Endothelial cell (in vitro differentiated cells): ENCODE measurements at regions not wholly inside any gene's neighbourhood (a gene's known extent, or its start where the extent isn't known, plus 50 kb on each side); places are given as distances from the start of the nearest gene placed in this dataset.

ENCODE experiments used
- DNase-seq: peaks from one replicate; pipeline ENCODE4 v3.0.0; 2021; ENCODE audit warnings: low spot score
- H3K27ac Mint-ChIP-seq: one replicate; pipeline ENCODE4 v1.8.0; 2021; ENCODE audit warnings: mixed read lengths, inconsistent platforms; ENCODE audit not compliant: unreplicated experiment
- H3K27me3 Mint-ChIP-seq: one replicate; pipeline ENCODE4 v1.8.0; 2021; ENCODE audit warnings: mild to moderate bottlenecking, moderate library complexity, mixed read lengths, inconsistent platforms; ENCODE audit not compliant: unreplicated experiment
- H3K36me3 Mint-ChIP-seq: one replicate; pipeline ENCODE4 v1.8.0; 2021; ENCODE audit warnings: mild to moderate bottlenecking, low read depth, mixed read lengths, inconsistent platforms; ENCODE audit not compliant: unreplicated experiment
- H3K4me1 Mint-ChIP-seq: one replicate; pipeline ENCODE4 v1.8.0; 2021; ENCODE audit warnings: mild to moderate bottlenecking, mixed read lengths, inconsistent platforms; ENCODE audit not compliant: unreplicated experiment
- H3K4me3 Mint-ChIP-seq: one replicate; pipeline ENCODE4 v1.8.0; 2021; ENCODE audit warnings: mild to moderate bottlenecking, mixed read lengths, inconsistent platforms; ENCODE audit not compliant: unreplicated experiment
- H3K9me3 Mint-ChIP-seq: one replicate; pipeline ENCODE4 v1.8.0; 2021; ENCODE audit warnings: mixed read lengths, inconsistent platforms; ENCODE audit not compliant: unreplicated experiment
- TF ChIP-seq, protein P1 (sequence below): fragments of 200-600 bp; sonication (generic); IDR thresholded peaks from one replicate; pipeline ENCODE4 v1.5.0; 2021; ENCODE audit warnings: antibody characterized with exemption; ENCODE audit not compliant: unreplicated experiment

DNA sequence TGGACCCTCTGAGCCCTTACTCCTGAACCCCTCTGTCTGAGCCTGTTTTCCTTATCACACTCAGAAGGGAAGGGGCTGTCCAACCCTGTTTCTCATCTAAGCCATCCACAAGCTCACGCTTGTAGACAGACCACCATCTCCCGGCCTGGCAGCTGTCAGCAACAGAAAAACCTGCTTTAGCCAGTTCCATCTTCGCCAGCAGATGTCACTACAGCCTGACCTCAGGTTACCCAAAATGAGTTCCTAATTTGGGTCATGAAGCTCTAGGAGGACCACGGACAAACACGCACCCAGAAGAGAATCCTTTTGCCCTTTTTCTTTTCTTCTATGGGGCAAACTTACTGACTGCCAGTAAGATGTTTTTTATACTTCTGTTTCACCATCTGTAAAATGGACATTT, 445.4 kb downstream of the BCOR start:
- Mint-ChIP-seq H3K9me3 (no peaks in the 10 kb centered on the region), H3K27ac (no peak overlapping the region), H3K4me1 (peaks cover 6% of the 10 kb centered on the region), H3K27me3 (peaks cover 7% of the 10 kb centered on the region), H3K36me3 (no peaks in the 10 kb centered on the region), H3K4me3 (no peak overlapping the region)
- TF ChIP-seq, protein P1, sequence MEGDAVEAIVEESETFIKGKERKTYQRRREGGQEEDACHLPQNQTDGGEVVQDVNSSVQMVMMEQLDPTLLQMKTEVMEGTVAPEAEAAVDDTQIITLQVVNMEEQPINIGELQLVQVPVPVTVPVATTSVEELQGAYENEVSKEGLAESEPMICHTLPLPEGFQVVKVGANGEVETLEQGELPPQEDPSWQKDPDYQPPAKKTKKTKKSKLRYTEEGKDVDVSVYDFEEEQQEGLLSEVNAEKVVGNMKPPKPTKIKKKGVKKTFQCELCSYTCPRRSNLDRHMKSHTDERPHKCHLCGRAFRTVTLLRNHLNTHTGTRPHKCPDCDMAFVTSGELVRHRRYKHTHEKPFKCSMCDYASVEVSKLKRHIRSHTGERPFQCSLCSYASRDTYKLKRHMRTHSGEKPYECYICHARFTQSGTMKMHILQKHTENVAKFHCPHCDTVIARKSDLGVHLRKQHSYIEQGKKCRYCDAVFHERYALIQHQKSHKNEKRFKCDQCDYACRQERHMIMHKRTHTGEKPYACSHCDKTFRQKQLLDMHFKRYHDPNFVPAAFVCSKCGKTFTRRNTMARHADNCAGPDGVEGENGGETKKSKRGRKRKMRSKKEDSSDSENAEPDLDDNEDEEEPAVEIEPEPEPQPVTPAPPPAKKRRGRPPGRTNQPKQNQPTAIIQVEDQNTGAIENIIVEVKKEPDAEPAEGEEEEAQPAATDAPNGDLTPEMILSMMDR = no peak
- DNase-seq = peak; percentile 10

DNA sequence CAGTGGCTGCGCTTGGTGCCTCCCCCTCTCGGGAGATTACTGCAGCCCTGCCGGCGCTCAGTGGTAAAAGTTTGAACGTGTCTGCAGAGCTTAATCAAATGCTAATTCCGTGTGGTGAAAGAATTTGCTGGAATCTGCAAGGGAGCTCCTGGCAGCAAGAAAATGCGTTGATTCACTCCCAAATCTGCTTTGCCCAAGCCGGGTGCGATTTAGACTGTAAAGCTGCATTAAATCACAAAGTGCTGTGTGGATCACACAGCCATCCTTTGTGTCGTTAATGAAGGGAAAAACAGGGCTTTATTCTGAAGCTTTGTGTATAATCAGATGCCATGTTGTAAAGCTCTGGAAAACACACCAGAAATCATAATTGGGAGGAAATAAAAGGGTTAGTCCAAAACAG, 444.1 kb downstream of the BCOR start:
- no peak for DNase-seq
- TF ChIP-seq, protein P1 = no peak
- no peak overlapping the region for H3K27ac Mint-ChIP-seq
- H3K4me1 Mint-ChIP-seq = peaks cover 6% of the 10 kb centered on the region
- no peak overlapping the region for H3K4me3 Mint-ChIP-seq
- H3K27me3 Mint-ChIP-seq = peaks cover 7% of the 10 kb centered on the region
- no peaks in the 10 kb centered on the region for H3K36me3 Mint-ChIP-seq
- no peaks in the 10 kb centered on the region for H3K9me3 Mint-ChIP-seq

DNA sequence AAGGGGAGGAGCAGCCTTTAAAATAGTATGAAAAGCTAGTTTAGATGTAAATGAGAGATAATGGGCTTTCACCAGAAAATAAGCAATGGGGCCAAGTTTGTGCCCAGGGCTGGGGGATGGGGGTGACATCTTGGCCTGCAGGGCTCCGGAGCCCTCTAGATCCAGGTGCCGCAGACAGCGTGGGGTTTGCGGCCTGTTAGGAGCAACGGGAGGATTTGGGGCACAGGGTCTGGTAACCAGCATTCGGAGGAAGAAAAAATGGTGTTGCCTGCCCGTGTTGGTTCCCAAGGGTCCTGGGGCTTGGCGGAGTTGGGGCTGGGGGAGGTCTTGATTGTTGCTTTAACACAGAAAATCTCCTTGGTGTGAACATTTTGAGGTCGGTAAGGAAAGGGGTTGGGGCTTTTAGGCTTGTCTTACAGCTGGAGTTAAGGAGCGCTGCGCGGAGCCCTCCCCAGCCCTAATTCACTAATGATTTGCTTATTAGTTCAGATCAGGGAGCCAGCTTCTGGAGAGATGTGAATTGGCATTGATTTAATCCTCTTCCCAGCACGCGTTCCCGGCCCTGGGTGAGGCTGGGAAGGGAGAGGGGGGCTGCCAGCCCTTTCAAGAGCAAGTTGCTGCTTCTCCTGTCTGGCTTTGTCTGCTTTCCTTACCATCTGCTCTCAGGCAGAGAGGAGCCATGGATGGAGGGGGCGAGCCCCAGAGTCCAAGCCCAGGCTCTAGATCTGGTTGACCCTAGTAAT, 443.4 kb downstream of the BCOR start:
- Mint-ChIP-seq H3K36me3 (no peaks in the 10 kb centered on the region), H3K4me3 (no peak overlapping the region), H3K4me1 (peaks cover 6% of the 10 kb centered on the region), H3K27ac (no peak overlapping the region), H3K9me3 (no peaks in the 10 kb centered on the region), H3K27me3 (peaks cover 7% of the 10 kb centered on the region)
- TF ChIP-seq, protein P1 = no peak
- no peak for DNase-seq

DNA sequence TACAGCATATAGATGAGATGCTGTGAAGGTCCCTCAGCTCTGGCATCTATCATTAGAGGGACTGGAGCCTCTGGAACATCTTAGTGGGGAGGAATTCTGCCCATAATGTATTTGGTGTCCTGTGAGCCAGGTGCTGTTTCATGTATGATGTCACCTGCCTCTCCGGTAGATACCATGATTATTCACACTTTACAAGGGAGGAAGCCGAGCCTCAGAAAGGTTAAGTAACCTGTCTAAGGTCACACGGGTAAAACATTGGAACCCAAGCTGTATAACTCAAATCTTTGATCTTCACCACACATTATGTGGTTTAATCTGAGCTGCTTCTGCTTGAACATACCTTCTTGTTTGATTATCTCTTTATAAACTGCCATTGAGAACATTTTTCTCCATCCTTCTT, 442.8 kb downstream of the BCOR start:
- TF ChIP-seq, protein P1 = no peak
- Mint-ChIP-seq H3K4me3 (no peak overlapping the region), H3K27me3 (peaks cover 7% of the 10 kb centered on the region), H3K36me3 (no peaks in the 10 kb centered on the region), H3K4me1 (peaks cover 6% of the 10 kb centered on the region), H3K27ac (no peak overlapping the region), H3K9me3 (no peaks in the 10 kb centered on the region)
- DNase-seq = no peak

DNA sequence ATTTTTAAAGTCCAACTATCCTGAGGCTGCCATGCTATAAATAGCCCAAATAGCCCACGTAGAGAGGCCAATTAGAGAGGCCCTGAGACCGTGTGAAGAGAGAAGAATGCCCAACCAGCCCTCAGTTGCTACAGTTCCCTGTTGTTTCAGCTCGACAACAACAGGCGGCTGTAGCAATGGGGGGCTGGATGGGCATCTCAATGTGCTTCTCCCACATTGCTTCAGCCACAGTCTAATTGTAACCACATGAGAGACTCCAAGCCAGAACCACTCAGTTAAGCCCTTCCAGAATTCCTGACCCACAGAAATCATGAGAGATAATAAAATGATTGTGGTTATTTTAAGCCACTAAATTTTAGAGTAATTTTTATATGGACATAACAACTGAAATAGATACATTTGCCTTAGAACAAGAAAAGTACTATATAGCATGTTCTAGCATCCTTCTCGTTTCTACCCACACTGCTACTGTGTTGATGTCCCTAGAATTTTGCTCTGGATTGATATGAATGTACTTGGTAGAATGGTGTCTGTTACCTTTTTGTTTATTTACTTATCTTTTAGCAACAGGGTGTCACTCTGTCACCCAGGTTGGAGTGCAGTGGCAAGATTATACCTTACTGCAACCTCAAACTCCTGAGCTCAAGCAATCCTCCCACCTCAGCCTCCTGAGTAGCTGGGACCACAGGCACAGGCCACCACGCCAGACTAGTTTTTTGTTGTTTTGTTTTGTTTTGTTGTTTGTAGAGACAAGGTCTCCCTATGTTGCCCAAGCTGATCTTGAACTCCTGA, 436.4 kb downstream of the BCOR start:
- H3K4me3 Mint-ChIP-seq = no peak overlapping the region
- no peak overlapping the region for H3K27ac Mint-ChIP-seq
- TF ChIP-seq, protein P1 = no peak
- no peaks in the 10 kb centered on the region for H3K27me3 Mint-ChIP-seq
- DNase-seq = no peak
- no peaks in the 10 kb centered on the region for H3K36me3 Mint-ChIP-seq
- H3K4me1 Mint-ChIP-seq = no peaks in the 10 kb centered on the region
- no peaks in the 10 kb centered on the region for H3K9me3 Mint-ChIP-seq
